HG02642 (cell line): ENCODE measurements at regions not wholly inside any gene's neighbourhood (a gene's known extent, or its start where the extent isn't known, plus 50 kb on each side); places are given as distances from the start of the nearest gene placed in this dataset.

Source experiments
- ATAC-seq: cut with Tn5 transposase; IDR thresholded peaks from one replicate; pipeline ENCODE4 v1.9.1; 2021; ENCODE audit warnings: mild to moderate bottlenecking; ENCODE audit not compliant: unreplicated experiment, poor library complexity

DNA sequence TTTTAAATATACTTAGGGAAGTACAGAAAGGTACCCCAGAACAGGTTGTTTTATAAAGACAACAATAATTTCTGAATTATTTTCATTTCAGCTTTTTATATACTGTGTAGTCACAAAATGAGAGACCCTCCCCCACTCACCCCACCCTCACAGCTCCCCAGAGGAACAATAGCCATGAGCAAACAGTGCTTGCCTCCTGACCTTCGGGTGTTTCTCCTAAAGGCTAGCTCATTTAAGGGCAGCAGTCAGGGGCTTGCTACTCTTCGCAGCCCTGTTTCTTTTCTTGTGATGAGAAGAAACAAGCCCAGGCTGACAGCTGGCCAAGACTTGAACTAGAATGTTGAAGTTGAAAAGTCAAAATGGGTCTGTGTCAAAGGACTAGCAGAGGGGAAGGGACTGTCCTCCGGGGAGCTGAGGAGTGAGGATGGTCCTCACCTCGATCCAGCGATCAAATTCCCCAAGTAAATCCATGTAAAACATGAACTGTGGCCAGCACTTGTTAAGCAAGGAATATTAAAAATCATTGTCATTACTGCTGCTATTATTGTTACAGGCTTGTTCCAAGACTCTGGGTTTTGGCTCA is 133.8 kb upstream of the ARHGAP5 start:
- ATAC-seq: no peak

DNA sequence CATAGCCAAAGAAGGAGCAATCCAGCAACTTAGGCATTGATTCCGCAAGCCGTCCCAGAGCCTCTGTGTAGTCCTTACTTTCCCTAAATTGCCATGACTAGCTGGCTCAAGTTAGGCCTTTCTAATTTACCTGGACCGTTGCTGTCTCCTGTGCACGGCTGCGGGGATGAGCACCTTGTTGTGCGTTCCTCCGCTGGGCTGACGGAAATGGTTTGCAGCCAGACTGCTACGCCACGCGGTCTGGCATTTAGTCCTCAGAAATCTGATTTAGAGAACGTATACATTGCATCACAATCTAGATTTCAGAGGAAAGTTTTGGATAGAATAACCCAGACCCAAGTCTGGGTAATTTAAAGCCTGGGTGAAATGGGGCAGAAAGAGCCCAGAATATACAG is 133.2 kb upstream of the ARHGAP5 start:
- no peak for ATAC-seq

DNA sequence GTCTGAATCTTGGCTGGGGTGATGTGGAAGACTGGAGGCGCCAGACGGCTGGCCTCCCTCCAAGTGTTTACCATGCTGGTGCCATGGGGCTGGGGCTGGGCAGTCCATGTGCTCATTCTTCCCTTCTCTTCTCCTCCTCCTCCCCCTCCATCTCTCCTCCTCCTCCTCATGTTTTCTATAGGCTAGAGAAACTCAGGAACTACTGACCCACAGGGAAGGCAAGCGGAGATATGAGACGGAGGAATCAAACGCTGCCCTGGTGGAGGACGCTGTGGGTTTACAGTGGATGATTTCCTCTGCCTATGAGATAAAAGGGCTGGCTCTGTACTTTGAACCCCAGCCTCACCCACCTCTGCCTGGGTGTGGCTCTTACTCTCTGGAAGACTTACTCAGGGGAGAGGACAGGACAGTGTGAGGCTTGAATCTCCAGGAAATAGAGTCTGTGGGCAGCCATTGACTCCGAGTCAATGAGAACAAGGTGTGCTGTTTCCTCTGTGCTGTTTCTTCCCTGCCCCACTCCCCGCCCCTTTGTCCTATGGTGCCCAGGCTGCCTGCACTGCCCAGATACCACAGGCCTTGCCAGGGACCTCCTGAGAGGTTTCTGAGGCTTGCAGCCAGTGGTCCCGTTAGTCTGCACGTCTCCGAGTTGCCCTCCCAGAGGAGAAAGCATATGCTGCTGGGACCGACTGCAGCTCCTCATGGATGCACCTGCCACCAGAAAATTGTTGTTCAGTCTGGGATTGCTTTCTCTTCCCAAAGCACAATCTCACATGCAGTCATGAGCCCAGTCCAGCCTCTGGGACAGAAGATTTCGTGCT is 132.6 kb upstream of the ARHGAP5 start:
- ATAC-seq: no peak

DNA sequence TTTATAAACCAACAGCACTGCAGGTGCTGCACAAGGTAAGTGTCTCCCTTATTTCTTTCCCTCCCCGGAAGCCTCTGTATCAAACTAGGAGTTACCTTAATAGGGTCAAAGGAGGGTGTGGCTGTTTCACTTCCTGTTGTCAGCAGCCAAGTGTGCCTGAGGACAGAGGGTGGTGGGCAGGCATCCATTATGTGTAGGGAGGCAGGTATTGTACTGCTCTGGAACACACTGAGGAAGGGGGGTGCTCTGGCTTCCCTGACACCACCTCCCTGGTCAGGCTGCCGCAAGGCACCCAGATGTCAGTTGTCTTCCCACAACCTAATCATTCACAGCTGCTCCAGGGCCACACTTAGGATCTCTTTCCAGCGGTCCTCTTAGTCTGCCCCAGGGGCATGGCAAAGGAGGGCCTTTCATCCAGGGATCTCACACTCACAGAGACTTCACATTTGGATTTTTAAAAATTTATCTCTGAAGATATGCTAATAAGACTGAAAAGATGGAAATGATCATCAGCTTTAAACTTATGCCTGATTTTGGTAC is 132.0 kb upstream of the ARHGAP5 start:
- ATAC-seq: peak; percentile 80

DNA sequence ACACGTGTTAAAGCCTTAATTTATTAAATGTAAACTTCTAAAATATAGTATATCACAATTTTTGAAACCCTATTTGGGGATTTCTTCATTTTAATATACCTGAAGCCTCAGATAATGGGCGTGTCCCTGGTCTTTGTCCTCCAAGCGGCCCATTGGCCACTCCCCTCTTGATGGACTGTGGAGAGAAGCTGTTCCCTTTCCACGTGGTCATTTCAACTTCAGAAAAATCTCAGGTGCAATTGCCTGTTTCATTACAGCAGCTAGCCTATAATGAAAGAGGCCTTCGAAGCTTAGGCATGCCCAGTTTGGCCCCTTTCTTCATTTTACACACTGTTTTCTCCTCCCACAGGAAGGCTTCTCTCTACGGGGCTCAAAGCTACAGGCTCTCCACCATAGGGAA is 131.4 kb upstream of the ARHGAP5 start:
- no peak for ATAC-seq

DNA sequence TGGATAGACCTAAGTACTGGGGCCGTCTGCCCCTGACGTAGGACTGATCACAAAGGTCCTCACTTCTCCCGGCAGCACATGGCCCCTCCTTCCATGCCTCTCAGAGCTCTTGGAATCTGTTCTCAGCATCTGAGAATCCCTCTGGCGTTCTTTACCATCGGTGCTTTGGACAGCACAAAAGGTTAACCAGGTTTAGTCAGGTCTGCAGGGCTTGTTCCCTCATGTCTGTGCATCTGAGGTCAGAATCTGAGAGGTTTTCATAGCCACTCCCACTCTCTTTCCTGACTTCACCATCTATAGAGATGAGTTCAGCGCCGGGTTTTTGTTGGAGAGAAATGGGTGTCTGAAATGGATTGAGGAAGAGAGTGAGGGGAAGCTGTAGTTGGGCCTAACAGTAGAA is 130.0 kb upstream of the ARHGAP5 start:
- no peak for ATAC-seq

DNA sequence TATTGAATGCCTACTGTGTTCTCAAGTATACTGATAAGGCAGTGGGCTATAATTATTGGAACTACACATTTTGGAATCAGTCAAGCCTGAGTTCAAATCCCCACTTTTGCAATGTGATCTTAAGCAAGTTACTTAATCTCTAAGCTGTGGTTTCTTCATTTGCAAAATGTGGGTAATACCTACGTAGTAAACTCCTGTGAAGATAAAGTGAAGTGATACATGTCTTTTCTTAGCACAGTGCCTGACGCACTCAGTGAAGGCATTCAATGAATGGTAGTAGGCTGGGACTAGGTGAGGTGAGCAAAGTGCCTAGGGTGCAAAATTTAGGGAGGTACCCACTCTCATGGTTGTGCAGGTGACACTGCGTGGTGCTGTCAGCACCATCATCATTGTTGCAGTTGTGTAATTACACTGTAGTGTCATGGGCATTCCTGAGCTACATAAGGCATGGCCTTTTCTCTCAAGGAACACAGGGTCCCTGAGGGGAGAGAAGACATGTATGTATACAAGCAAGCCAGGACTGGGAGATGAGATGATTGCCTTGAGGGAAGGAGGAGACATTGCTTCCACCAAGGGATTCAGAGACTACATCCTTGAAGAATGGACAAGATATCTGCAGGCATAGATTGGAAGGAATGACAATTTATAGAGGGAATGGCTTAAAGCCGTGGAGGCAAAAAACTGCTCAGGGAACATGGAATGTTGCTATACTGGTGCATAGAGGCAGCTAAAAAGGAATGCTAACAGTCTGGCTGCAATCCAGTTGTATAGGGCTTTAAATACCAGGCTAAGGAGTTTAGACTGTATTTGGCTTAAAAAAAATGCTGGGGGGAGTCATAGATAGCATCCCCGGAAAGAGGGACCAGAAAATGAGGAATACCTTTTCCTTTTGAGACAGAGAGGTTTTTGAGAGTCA is 129.2 kb upstream of the ARHGAP5 start:
- no peak for ATAC-seq

DNA sequence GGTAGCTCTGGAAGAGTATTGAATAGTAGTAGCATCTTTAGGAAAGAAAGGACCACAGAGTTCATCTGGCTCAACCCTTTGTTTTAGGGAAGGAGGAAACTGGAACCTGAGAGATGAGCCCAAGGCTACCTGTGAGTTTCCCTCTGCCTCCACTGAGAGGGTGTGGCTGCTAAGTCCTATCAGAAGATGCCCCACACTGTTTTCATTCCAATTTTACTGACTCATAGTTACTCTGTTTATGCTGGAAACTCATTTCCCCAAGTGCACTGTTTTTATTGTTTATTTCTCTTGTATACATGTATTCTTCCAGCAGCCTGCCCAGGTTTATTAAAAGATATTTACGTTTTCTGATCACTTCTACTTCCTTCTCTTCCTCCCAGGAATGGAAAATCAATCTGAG is 127.4 kb upstream of the ARHGAP5 start:
- no peak for ATAC-seq

DNA sequence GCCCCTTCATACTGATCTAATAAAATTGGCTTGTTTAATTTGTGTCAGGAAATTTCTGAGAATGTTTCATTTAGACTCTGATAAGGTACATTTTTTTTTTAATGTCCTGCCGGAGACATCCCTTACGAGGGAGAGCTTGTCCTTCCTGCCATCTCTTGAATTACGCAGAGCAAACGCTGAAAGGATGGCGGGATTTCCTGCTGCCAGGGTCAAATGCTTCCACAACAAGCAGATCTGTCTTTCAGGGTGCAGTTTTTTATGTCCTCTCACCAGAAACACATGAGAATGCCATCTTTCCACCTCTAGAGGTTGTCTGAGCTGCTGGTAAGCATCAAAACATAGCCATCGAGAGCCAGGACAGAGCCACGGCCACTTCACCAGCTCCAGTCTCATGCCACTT is 126.8 kb upstream of the ARHGAP5 start:
- no peak for ATAC-seq

DNA sequence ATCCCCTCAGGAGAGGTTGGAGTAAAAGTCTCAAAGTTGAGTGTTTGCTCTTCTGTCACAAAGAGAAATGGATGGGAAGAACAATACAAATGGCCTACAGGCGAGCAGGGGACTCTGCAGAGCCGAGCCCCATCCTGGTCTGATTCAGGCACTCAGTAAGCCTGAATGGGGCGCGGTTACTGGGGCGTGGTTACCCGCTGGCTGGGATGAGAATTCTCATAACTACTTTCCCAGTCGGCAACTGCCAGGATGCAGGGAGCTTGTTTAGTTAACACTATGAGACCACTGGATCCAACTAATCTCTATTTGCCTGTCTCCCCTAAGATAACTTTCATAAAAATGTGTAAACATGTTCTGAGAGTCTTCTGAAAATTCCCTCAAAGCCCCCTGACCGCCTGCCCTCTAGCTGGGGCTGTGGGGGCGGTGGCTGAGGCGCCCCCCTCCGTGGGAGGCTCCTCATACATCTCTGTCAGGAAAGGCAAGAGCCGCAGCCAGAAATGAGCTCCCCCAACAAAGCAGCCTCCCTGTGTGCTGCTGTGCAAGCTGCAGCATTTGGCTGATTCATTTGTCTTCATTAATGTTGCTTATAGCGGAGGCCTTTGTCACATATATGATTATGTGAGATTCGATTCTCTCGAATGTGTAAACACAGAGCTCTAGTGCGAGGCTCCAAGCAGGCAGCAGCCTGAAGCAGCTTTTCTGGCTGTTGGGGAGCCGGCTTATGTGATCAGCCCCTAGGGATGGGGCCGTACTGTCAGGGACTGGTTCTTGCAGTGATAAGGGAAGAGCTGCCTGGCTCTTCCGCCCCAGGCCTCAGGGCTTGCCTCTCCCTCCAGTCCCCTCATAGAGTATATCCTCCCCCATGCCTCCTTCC is 126.1 kb upstream of the ARHGAP5 start:
- ATAC-seq: no peak

DNA sequence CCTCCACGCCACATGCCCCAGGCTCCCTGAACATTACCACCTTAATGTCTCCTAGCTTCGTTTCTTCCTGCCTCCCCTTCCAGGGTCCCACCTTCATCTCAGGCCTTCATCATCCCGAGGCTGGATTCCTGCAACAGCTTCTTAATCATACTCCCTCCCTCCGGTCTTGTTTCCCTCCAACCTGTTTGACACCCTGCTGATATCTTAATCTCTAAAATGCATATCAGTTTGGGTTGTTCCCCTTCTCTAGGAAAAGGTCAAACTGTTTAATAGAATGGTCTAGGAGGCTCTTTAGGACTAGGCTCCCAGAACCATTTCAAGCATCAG is 125.5 kb upstream of the ARHGAP5 start:
- ATAC-seq: no peak

DNA sequence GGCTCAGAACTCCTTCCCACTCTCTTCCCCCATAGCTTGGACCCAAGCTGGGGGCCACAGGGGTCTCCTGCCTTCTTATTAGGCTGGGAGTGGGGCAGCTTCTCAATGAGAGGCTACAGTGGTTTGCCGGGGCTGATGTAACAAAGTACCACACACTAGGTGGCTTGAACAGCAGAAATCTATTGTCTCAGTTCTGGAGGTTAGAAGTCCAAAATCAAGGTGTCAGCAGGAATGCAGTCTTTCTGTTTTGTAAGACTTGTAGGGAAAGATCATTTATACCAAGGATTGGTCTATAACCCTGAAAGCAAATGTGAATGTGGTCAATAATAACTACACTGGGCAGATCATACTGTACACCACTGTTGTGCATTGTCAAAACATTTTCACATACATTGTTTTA is 124.5 kb upstream of the ARHGAP5 start:
- no peak for ATAC-seq

DNA sequence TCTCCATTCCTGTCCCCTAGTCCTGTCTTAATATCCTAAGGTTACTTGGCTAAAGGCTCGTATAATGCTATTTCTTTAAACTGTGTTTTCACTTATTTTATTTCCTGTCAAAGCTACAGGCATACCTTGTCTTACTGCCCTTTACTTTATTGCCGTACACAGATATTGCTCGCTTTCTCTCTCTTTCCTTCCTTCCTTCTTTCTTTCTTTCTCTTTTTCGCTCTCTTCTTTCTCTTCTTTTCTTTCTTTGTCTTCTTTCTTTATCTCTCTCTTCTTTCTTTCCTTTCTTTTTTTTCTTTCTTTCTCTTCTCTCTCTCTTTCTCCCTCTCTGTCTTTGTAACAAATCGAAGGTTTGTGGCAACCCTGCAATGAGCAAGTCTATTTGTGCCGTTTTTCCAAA is 123.9 kb upstream of the ARHGAP5 start:
- no peak for ATAC-seq

DNA sequence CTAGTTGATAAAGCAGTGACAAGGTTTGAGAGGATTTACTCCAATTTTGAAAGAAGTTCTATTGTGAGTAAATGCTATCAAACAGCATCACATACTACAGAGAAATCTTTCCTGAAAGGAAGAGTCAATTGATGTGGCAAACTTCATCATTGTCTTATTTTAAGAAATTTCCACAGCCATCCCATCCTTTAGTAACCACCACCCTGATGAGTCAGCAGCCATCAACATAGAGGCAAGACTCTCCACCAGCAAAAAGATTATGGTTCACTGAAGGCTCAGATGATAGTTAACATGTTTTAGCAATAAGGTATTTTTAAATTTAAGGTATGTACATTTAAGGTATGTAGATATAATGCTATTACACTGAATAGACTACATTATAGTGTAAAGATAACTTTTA is 122.1 kb upstream of the ARHGAP5 start:
- no peak for ATAC-seq

DNA sequence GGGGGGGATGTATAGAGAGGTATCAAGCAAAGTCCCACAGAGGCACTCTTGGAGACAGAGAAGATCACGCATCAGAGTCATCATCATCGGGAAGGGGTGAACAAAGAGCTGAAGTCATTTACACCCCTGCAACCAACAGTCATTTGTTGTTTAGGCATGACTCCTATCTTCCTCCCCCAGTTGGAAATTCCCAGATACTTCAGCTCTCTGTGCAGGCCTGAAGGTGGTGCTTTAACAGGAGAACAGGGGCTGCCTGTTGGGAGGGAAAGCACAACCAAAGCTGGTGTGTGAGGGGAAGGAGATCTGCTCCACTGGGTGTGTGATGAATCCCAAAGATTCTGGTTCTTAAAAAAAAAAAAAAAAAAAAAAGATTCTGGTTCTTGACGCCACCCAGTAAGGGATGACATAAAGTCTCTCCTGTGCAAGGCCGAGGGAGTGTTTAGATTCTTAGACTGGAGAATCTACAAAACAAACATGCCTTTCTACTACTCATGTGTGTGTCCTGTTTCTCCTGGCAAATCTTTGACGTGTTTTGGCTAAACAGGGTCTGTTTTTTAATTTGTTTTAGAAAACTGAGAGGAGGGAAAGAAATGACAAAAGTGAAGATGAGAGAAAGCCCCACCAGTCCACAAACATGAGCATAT is 121.0 kb upstream of the ARHGAP5 start:
- ATAC-seq: no peak

DNA sequence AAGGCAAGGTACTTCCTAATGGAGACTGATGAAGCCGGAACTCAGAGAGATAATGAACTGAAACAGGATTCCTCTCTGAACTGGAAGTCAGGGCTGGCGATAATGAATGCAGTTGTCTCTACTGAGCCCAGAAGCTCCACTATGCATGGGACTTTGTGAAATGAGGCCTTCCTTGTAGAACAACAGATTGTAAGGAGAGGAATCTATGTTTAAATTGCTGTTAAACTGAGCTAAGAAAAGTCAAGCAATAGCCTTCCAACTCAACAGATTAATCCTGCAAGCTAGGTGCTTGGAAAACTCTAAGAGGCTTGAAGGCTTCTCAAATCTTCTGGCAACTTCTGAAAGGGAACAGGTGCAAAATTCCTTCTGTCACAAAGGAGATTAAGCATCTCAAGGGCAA is 119.5 kb upstream of the ARHGAP5 start:
- ATAC-seq: no peak

DNA sequence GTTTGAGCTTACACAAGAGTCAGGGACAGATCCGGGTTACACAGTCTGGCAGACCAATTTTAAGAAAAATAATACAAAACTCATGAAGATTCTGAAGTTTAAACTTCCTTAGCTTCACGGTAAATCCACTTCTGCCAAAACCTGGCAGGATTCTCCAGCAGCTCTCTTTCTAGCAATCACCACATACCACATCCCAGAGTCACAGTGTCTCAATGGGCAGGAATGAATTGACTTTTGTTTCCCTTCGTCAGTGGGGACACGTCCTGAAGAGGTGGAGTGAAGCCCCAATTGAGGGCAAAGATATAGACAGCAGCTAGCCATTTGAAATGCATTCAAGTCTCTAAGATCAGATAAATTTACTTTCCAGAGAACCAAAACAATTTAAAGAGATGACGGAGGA is 117.1 kb upstream of the ARHGAP5 start:
- no peak for ATAC-seq

DNA sequence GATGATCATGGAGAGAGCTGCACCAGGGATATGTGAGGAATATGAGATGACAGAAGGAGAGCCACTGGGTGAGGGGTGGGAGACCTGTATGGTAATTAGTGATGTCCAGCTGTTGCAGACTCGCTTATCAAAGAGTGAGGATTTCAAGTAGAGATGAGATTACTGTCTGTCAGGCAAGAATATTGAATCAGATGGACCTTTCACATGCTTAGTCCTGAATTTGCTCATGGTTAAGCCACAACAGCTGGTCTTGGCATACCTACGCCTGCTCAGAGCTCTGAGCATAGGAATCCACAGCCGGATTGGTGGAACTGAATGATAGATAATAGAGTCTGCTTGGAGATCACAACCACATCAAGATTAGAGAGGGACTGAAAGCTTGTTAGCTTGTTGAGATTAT is 115.2 kb upstream of the ARHGAP5 start:
- no peak for ATAC-seq

DNA sequence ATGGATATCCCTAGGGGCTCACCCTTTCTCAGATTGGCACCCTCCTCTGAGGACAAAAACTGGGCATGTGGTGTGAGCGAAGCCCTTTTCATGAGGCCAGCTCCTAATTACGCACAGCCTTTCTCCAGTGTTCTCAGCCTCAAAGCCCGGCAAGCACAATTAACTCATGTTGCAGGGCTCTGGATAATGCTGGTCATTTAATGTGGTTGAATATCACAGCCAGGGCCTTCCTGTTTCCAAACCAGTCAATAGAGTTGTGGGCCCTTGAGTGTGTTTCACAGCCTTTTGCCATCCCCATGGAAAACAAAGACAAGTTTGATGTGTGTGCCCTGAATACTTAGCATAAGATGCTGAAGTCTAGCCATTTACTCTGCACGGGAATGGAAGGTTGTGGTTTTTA is 114.2 kb upstream of the ARHGAP5 start:
- no peak for ATAC-seq

DNA sequence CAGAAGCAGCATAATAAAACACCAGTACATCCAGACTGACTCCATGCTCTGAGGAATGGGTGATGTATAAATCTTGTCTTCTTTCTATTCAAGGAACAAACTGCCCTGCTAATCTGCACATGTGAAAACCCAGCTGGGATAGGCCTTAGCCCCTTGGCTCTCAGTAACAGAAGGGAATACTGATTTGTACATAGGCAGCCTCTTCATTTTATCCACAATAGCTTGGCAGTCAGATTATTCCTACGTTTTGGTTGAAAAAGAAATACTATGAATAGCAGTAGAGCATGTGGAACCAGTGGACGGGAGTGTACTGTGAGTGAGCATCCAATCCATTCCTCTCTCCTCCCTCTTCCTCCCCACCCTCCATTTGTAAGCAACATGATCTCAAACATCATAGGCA is 113.5 kb upstream of the ARHGAP5 start:
- ATAC-seq: no peak
